GM19452 (cell line): ENCODE measurements at regions not wholly inside any gene's neighbourhood (a gene's known extent, or its start where the extent isn't known, plus 50 kb on each side); places are given as distances from the start of the nearest gene placed in this dataset.

Source experiments
- ATAC-seq: cut with Tn5 transposase; IDR thresholded peaks from one replicate; pipeline ENCODE4 v1.9.1; 2021; ENCODE audit not compliant: unreplicated experiment

DNA sequence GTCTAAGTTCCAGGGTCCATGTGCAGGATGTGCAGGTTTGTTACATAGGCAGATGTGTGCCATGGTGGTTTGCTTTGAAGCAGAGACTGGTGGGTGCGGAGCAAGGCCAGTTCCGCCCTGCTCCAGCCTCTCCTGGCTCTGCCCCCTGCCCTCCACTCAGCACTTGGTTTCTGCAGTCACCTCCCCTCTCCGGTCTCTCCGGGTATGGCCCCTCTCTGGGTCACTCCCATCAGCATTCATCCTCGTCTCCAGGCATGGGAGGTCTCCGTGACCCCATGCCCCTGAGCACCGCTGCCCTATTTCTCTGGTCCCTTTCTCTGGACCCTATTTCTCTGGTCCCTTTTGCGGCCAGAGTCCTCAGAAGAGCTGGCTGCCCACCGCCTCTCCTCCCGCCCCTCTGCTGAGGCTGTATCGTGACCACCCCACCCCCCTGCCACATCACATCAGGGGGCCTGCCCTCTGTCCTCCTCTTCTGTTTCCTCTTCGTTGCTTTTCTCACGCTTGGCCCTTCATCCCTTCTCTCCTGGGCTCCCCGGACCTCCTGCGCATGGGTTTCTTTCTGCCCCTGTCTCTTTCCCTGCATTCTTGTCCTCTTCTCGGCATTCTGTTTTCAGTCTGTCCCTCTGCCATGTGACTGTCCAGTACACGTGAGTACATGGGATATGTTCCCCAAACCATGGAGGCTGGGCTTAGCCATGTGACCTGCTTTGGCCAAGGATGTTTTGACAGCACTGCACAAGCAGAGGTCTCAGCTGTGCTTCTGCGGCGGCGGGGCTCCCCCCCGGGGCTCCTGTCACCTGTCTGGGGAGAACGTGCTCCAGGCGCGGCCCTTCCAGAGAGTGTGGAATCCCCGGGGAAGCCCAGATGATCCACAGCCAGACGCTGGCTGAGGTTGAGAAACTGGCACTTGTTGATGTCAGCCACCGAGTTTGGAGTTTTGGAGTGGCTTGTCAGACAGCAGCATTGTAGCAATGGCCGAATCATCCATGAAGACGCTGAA lies 54.4 kb upstream of the C1orf174 start:
- no peak for ATAC-seq

DNA sequence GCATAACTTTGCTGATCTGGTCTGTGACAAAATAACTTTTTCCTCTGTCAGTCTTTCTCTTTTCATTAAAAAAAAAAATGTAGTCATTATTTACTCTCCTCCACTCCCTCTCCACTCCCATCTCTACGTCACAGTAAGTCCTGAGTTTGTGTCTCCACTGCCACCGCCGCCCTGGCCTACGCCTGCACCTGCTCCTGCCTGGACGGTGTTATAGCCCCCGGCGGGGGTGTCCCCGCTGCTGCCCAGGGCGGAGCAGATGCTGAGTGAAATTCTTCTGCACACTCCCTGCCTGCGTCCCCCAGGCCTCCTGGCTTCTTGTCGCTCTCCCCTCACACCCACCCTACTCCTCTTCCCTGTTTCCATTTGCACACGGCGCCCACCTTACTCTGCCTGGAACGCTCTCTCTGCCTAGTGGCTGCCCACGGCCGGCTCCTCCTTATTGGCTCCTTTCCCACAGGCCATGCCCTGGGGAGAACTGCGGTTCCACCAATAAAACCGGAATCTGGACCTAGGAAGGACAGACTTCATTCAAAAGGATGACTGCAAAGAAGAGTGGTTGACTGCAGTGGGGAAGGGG lies 55.2 kb upstream of the C1orf174 start:
- no peak for ATAC-seq

DNA sequence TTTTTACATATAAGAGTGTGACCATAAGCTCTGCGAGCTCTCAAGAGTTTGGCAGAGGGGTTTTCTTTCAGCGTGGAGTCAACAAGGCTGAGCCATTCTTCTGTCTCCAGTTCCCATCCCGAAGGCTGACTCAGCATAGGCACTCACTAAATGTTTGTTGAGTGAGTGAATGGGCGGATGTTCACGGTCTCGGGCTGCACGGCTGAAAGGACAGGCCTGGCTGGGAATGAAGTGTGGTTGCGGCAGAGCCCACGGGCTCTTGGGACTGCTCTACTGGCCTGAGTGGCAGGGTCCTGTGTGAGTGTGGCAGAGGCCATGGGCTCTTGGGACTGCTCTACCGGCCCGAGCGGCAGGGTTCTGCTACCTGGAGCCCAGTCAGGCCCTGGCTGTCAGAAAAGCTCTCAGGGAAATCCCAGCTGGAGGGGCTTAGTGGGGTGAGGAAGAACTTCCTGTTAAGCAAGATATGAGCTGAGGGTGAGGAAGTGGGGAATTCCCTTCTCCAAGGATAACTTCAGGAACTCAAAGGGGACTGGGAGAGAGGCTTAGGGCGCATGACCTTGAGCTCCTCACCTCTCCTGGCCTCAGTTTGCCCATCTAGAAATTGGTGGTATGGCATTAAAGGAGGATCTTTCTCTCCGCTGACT lies 56.6 kb upstream of the C1orf174 start:
- no peak for ATAC-seq

DNA sequence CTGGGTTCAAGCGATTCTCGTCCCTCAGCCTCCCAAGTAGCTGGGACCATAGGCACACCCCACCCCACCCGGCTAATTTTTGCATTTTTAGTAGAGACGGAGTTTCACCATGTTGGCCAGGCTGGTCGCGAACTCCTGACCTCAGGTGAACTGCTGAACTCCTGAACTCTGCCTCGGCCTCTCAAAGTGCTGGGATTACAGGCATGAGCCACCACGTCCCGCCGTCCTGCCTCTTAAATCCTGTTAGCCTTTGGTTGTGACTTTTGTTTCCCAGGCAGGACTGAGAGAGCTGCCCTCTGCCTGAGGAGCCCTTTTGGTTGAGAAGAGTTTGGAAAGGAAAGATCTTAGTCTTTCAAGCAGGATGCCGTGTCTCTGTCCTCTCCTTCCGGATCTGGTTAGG lies 59.3 kb upstream of the C1orf174 start:
- ATAC-seq: no peak

DNA sequence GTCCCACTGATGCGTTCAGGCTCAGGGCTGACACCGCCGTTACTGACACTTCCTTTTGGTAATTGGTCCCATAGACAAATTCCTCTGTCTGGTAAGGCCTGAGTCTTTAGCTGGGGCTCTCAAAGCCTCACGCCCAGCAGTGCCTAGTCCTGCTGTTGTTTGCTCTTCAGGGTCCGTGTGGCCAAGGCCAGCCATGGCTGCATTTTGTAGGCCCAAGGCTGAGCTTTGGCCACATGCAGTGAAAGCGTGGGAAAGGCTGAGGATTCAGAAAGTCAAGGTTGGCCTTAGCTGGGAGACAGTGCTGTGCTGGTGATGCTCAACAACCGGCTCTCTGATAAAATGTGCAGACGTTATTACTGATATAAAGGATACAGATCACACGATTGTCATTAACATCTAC lies 63.5 kb upstream of the C1orf174 start:
- no peak for ATAC-seq

DNA sequence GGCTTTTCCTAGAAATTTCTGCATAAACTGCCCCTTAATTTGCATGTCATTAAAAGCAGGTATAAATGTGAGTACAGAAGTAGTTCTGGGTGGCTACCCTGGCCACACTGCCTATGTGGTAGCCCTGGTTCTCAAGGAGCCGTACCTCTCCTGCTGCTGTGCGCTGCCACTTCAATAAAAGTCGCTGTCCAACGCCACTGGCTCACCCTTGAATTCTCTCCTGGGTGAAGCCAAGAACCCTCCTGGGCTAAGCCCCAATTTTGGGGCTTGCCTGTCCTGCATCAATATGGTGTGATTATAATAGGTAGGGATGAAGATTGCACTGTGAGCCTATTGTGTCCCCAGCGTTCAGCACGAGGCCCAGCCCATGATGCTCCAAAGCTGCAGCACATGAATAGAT lies 65.6 kb upstream of the C1orf174 start:
- ATAC-seq: no peak

DNA sequence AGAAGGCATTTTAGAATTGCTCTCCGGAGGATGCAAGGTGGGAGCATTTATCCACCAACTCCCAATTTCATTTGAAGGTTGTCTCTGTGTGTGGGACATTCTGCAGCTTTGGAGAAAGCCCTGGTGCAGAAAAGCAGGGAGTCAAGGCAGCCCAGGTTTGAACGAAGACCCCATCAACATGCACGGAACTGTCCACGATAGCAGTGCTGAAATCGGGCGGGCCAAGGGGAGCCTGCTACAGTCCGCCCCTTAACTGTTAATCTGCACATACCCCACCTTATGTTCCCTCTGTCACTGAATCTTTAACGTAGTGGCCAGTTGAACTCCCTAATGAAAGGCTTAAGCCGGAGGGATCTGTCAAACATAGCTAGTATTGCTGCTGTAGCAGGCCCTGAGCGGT lies 68.8 kb upstream of the C1orf174 start:
- no peak for ATAC-seq

DNA sequence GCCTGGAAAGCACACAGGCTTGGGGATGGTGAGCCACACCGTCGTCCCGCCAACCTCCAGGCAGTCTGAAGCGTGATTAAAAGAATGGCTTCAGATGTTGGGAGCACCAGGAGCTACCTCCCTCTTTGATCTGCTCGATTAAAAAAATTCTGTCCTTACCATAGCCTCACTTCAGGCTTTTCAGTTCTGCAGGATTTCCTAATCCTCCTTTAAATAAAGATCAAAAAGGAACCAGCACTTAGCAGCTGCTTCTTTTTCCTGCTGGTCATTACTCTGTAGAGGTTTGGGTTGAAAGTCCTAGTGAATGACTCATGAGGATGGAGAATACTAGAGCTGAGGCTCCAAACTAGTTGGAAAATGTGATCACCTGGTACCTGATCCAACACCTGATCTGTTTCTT lies 71.9 kb upstream of the C1orf174 start:
- ATAC-seq: no peak

DNA sequence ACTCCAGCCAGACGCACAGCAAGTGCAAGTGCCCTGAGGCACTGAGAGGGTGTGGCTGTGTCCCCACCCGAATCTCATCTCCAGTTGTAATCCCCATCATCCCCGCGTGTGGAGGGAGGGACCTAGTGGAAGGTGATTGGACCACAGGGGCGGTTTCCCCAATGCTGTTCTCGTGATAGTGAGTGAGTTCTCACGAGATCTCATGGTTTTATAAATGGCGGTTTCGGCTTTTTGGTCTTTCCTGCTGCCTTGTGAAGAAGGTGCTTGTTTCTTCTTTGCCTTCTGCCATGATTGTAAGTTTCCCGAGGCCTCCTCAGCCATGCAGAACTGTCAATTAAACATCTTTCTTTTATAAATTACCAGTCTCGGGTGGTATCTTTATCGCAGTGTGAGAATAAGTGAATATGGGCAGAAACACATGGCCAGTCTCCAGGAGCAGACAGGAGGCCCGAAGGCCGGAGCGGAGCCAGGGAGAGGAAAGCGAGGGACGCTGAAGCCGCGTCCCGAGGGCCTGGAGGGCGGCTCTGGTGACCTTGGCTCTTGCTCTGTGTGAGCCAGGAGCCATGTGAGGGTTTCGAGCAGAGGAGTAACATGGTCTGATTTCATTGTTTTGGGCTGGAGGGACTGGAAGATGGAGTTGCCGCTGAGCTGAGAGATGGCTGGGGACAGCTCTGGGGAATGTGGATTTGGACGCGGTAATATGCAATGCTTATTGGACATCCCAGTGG lies 76.0 kb upstream of the C1orf174 start:
- ATAC-seq: no peak

DNA sequence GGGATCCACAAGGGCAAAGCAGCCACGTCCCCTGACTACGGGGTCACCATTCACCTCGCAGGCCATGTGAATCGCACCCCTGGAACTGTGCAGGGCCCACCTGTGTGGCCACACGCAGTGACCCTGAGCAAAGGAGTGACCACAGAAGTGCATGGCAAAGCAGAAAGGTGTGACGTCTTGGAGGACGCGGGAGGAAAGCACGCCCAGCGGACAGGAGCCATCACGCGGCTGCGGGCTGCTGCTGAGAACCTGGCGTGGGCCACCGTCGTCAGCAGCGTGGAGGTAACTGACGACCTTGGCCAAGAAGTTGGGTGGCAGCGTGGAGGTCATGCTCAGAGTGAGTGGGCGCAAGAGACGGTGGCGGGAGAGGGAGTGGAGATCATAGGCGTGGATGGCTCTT lies 76.7 kb upstream of the C1orf174 start:
- no peak for ATAC-seq

DNA sequence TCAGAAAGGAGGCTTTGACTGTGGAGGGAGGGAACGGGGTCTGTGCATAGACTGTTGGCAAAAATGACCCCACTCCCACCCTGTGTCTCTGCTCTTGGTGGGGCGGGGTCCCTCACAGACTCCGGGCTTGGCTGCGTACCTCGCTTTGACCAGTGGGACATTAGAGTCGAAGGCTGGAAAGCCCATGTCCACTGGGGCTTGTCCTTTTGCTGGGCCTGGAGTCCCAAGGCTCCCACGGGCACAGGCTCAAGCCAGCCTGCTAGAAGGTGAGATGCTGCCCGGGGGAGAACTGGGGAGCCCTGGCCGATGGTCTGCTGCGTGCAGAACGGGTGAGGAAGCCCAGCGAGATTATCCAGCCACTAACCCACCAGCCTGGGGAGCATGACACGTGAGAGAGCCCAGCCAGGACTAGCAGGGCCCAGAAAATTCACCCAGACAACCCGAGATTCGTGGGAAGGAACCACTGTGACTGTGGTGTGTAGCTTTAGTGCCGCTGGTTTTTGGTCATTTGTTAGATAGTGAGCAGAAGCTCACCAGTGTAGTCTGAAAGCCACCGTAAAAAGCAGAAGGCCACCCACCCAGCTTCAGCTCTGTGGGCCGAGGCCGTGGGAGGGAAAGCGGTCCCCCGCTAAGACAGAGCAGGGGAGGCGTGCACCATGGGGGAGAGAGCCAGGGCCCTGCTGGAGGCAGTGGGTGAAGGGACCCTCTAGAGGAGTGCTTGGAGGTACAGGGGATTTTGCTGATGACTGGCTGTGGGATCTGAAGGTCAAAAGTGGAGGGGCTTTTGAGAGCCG lies 78.3 kb upstream of the C1orf174 start:
- ATAC-seq: no peak

DNA sequence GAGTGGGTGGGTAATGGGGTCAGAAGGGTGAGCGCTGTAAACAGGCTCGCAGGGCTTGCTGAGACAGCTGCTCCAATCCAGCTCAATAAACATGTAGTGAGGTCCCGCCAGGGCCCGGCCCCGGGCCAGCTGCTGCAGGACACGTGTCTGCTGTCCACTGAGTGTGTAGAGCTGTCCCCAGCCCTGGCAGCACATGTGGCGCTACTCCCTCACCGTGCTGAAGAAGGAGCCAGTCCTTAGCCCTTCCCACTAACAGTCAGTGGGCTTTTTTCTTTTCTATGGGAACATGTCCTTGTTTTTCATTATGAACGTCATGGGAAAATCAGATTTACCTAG lies 78.9 kb upstream of the C1orf174 start:
- no peak for ATAC-seq

DNA sequence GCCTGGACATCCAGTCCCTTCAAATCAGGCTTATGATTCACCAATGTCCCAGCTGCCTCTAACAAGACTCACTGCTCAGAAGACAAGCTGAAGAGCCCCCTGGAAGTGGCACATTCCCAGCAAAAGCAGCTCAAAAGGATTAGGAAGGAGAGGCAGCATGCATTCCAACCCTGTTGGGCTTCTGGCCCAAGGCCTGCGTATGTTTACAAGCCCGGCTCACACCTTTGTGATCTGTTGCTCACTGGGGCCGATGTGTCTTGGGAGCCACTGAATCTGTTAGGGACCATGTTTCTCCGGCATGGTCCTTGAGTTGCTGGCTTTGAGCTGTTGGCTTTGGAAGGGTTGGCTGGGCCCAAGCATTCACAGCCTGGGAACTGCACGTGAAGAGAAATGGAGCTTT lies 81.2 kb upstream of the C1orf174 start:
- ATAC-seq: no peak

DNA sequence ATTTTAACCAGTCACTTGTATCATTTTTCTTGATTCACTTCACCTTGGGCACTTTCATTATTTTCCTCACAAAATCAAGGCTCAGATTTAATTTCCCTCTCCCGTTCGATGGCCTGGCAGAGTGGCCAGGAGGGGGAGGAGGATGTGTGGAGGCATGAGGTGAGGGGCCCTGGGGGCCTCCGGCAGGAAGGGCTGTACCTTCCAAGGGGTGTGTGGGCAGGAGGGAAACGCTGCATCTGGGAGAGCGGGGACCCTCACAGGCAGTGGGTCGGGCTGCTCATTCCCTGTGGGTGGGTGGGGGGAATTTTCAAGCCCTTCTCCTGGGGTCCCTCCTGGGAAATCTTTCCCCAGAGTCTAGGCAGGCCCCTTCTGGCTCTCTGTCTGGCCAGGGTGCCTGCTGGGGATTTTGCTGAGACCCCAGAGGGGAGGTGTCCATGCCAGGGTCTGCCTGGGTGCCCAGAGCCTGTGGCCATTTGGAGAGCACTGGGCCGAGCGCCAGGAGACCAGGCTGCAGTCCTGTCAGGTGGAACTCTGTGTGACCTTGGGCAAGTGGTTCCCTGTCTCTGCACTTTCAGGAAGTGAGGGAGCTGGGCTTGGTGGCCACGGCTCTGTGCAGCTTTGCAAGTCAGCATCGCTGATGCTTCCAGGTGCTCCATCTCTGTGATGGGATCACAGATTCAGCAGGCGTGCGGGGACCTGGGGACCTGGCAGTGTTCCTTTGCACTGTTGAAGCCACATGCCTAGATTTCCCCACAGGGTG lies 81.9 kb upstream of the C1orf174 start:
- ATAC-seq: no peak

DNA sequence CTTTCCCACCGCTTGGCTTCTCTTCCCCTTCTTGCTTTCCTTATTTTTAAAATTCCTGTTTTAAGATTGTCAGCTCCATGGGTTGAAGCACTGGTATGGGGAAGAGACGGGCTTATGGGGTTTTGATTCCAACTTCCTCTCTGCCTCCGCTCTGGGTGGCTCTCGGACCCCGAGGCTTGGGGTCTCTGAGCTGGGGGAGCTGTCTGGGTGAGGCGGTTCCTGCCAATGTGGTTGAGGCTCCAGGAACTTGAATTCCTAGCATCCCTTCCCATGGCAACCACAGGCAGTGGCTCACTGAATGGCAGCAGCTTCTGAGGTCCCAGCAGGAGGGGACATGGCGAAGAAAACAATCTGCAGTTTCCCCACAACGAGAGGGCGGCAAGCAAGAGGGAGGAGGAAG lies 83.1 kb upstream of the C1orf174 start:
- no peak for ATAC-seq

DNA sequence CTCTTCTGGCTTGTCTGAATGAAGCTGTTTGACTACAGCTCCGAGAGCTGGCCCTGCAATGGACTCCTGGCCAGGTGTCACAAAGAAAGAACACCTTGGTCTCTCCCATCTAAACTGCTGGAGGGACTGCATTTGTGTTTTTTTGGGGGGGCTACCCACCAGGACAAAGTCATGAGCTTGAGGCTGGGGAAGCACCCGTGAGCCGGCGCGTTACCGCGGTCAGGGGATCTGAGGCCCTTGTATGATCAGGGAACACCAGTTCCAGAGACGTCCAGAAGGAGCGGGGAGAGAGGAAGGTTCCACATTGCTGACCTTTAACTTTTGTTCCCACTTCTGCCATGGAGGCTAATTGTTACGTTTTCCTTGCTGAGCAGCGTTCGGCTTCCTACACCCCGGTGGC lies 84.5 kb upstream of the C1orf174 start:
- ATAC-seq: no peak

DNA sequence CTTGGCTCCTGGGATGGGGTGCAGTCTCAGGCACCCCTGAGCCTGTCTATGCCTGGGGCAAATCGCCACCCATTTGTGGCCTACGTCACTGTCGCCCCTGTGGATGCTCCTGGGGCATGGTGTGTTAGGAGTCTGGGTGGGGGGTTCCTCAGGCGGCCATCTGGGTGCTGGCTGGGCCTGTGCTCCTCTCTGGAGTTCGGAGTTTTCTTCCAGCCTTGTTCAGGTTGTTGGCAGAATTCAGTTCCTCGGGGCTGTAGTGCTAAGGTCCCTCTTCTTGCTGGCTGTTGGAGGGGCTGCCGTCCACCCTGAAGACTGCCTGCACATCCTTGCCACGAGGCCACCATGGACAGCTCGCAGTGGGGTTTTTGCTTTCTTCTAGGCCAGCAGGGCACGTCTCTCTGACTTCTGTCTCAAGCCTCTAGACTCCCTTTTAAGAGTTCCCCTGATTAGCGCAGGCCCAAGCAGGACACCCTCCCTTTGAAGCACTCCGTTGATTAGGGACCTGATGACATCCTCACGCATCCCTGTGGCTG lies 86.7 kb upstream of the C1orf174 start:
- ATAC-seq: no peak

DNA sequence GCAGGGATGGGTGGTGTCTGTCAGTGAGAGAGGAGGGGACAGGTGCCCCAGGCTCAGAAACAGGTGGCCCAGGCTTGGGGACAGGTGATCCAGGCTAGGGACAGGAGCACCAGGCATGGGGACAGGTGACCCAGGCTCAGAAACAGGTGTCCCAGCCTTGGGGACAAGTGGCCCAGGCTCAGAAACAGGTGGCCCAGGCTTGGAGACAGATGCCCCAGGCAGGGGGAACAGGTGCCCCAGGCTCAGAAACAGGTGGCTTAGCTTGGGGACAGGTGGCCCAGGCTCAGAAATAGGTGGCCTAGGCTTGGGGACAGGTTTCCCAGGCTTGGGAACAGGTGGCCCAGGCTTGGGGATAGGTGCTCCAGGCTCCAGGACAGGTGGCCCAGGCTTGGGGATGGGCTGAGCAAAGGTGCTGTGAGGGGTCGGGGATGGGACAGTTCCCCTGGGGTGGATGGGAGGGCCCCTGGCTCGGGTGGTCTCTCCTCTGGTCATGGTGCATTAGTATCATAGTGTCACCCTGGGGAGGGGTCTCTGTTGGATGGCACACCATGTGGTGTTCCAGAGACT lies 87.7 kb upstream of the C1orf174 start:
- no peak for ATAC-seq

DNA sequence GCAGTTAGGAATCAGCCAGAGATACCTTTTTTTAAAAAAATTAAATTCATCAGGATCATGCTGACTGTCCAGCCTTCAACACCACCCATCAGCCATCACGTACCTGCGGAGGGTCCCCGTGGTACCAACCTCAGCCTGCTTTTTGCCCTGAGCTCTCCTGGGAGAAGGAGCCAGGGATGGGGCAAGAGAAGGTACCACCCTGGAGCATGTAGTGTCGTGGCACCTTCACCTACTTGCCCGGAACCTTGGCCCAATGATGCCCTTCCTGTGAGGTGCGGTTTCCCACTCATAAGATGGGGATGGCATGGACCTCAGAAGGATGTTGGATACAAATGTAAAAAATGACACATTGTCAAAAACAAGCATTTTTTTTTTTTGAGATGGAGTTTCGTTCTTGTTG lies 88.4 kb upstream of the C1orf174 start:
- no peak for ATAC-seq
